ENCODE measurements at regions not wholly inside any gene's neighbourhood (a gene's known extent, or its start where the extent isn't known, plus 50 kb on each side); places are given as distances from the start of the nearest gene placed in this dataset.

- TF ChIP-seq POLR2AphosphoS5 (IDR thresholded peaks at IDR 0.05) (no peak), POLR2A (IDR thresholded peaks at IDR 0.05; ENCODE audit: low read depth) (no peak)
- TF ChIP-seq, protein P1, sequence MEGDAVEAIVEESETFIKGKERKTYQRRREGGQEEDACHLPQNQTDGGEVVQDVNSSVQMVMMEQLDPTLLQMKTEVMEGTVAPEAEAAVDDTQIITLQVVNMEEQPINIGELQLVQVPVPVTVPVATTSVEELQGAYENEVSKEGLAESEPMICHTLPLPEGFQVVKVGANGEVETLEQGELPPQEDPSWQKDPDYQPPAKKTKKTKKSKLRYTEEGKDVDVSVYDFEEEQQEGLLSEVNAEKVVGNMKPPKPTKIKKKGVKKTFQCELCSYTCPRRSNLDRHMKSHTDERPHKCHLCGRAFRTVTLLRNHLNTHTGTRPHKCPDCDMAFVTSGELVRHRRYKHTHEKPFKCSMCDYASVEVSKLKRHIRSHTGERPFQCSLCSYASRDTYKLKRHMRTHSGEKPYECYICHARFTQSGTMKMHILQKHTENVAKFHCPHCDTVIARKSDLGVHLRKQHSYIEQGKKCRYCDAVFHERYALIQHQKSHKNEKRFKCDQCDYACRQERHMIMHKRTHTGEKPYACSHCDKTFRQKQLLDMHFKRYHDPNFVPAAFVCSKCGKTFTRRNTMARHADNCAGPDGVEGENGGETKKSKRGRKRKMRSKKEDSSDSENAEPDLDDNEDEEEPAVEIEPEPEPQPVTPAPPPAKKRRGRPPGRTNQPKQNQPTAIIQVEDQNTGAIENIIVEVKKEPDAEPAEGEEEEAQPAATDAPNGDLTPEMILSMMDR (IDR thresholded peaks at IDR 0.05) = no peak
Observed at GRCh38 chr4:45408996-45409395, 682.6 kb upstream of the GNPDA2 start.
